LNCaP clone FGC (cell line): ENCODE measurements at regions not wholly inside any gene's neighbourhood (a gene's known extent, or its start where the extent isn't known, plus 50 kb on each side); places are given as distances from the start of the nearest gene placed in this dataset.

ENCODE experiments used
- DNase-seq: peaks from one replicate; pipeline ENCODE4 v3.0.0-alpha.2; 2011; ENCODE audit warnings: low read depth
- H3K4me3 ChIP-seq: 2 replicates; pipeline ENCODE4 v1.5.1; 2011; ENCODE audit warnings: mild to moderate bottlenecking, low read depth, low read length, control low read depth
- CTCF ChIP-seq: IDR thresholded peaks from 2 replicates; pipeline ENCODE4 v1.5.1; 2012; ENCODE audit warnings: mild to moderate bottlenecking; ENCODE audit not compliant: control insufficient read depth, insufficient read depth; ENCODE audit errors: extremely low read depth

DNA sequence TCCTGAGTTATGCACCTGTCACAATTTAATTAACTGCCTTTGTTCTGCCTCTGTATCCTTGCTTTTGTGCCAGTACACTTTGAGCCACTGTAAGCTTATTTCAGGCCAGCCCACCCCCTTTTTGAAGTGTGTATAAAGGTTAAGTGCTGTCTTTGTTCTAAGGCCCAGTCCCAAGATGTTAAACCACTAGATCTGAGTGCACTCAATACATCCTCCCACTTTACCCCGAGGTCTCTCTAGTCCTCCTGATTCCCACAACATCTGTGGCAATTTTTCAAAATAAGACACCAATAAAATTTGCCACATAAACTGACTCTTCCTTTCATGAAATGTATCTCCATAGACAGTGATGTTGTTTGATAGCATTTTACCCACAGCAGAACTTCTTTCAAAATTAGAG lies 124.1 kb upstream of the SPIN4 start:
- no peak for DNase-seq
- no peak for TF ChIP-seq CTCF
- no peak overlapping the region for H3K4me3 ChIP-seq

GRCh38 chrX:63471004-63471403 lies 119.9 kb upstream of the SPIN4 start:
- TF ChIP-seq CTCF: no peak
- no peak overlapping the region for H3K4me3 ChIP-seq
- no peak for DNase-seq

GRCh38 chrX:63470506-63470905 lies 119.4 kb upstream of the SPIN4 start:
- H3K4me3 ChIP-seq: no peak overlapping the region
- no peak for DNase-seq
- TF ChIP-seq CTCF: no peak

- H3K4me3 ChIP-seq: no peak overlapping the region
- no peak for DNase-seq
- TF ChIP-seq CTCF: 0 out of 2 replicates have a peak, but pooled peaks have one; percentile 6
Observed at GRCh38 chrX:63466690-63467089, 115.6 kb upstream of the SPIN4 start.

DNA sequence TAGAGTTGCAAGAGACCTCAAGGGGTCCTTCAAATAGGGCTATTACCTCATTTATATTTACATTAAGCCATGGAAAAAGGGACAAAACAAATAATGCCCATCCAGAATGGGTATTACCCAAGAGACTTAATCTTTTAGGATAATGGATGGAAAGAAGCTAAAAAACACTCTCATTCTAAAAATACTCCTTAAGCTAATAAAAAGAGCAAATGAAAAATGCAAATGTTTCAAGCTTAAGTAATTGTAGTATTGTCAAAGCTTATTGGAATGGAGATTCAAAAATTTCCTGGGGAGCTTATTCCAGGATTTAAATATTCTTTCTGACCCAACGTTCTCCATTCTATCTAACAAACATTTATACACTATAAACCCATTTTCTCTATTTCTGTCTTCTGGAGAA lies 107.8 kb upstream of the SPIN4 start:
- no peak for DNase-seq
- no peak for TF ChIP-seq CTCF
- no peak overlapping the region for H3K4me3 ChIP-seq

- no peak for TF ChIP-seq CTCF
- DNase-seq: no peak
- H3K4me3 ChIP-seq: no peak overlapping the region
Observed at GRCh38 chrX:63453571-63453970, 102.4 kb upstream of the SPIN4 start.

GRCh38 chrX:63441717-63442116 lies 90.6 kb upstream of the SPIN4 start:
- no peak for TF ChIP-seq CTCF
- no peak for DNase-seq

More at GRCh38 chrX:63441717-63442116, 90.6 kb upstream of the SPIN4 start:
- no peak overlapping the region for H3K4me3 ChIP-seq
